ENCODE measurements at regions not wholly inside any gene's neighbourhood (a gene's known extent, or its start where the extent isn't known, plus 50 kb on each side); places are given as distances from the start of the nearest gene placed in this dataset.
"Not testable (repeated sequence)": the region's sequence is repeated elsewhere in the genome, so short reads cannot be mapped to it uniquely, and the experiment has no call there.

DNA sequence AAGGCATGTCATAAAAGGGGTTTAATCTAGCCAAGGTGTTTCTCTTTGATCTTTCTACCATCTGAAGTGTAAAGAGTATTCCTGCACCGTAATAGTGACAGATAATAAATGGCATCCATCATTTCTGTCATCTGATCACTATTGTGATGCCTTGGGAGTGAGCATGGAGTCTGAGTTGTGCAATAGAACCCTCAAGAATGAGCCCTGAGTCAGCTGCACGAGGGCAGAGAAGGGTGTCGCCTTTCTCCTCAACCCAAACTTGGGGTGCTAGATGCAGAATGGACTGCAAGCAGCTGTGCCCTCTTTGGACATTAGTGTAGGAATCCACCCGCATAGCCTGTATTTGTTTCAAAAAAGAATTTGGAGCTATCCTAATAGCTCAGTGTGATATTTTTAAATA, 115.2 kb downstream of the ZNF37A start:
- DNase-seq = no peak

DNA sequence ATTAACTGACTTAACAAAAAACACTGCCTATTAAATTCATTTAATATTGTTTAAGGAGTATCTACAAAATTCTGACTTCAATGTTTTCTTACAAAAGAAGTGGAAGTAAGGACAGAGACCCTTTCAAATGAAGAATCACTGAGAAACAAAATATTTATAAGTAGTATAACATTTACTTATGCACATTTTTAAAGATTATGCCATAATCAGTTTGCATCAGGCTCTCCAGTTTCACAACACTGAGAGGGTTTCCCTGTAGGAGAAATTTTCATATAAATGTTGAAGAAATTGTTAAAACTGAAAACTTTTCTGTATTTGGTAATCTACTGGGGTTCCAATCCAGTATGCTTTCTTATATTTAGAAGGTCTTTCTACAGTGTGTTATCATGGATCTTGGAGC, 115.6 kb downstream of the ZNF37A start:
- not testable (repeated sequence) for DNase-seq

DNA sequence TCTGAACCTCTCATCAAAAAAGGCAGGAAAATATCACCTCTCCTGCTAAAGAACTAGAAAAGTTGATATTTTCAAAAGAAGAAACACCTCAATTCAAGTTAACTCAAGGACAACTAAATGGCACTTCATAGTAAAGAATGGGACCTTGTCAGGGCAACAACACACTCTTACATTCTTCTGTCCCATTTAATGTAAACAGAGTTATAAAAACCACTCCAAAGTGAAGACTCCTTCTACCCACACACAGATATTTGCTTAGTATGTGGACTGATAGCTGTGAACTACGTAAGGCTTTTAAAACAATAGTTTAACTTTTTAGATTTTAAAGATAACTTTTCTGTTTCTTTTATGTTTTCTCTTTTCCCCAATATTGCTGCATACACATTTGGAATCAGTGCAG, 118.3 kb downstream of the ZNF37A start:
- no peak for DNase-seq

DNA sequence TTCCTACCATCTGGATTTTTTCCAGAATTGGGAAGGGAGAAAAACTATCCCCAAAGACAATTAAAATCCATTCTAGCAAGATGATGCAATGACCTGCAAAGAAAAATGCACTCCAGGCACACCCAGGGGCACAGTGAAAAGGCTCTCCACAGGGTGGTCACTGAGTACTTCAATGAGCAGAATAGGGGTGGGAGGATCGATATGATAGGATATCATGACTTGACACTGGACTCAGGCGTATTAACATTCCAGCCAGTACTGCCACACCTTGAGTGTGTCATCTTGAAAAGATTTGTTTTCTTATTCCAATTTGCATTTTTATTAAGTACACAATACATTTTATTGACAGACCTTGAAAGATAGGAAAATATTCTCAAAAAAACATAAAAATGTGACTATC, 132.2 kb downstream of the ZNF37A start:
- no peak for DNase-seq

DNA sequence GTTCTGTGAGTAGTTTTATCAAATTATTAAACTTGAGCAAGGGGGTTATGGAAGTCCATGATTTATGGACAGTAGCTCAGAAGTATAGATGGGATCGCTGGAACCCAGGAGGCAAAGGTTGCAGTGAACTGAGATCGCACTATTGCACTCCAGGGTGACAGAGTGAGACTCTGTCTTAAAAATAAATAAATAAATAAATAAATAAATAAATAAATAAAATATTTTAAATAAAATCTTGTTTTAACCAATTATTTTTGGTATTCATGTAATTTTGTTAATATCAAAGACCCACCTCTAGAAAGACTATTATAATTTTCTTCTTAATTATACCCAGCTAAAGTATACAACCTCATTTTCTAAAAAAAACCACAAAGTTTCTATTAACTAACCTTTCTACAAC, 134.3 kb downstream of the ZNF37A start:
- no peak for DNase-seq

DNA sequence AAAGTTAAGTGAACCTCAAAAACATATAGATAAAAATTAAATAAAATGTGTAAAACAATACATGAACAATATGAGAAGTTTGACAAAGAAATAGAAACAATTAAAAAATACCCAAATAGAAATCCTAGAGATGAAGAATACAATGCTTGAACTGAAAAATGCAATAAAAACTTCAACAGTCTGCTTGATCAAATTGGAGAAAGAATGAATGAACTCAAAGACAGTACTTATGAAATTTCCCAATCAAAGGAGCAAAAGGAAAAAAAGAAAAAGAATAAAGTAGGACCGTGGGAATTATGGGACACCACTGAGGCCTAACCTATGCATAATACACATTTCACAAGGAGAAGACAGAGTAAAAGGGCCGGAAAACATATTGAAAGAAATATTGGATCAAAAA, 144.3 kb downstream of the ZNF37A start:
- DNase-seq = not testable (repeated sequence)

DNA sequence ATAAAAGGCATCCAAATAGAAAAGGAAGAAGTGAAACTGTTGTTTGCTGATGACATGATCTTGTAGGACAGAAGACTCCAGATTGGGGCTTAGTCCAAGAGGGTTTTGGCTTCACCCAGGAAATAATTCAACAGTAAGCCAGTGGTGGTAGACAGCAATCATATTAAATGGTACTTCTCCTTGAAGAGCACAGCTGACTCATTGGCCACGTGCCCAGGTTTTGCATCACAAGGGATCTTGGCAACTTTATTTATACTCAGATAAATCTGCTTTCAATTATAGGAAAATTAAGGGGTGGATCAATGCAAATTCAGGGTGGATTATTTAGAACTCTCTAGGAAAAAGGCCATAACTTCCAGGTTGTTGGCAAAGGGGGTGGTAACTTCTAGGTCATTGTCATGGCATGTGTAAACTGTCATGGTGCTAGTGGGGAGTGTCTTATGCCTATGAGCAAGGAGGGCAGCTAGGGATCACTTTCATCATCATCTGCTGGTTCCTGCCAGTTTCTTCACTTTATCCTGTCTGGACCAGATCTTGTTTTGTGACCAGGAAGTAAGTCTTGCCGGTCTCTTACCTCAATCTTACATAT, 148.0 kb downstream of the ZNF37A start:
- peak; percentile 0 for DNase-seq

DNA sequence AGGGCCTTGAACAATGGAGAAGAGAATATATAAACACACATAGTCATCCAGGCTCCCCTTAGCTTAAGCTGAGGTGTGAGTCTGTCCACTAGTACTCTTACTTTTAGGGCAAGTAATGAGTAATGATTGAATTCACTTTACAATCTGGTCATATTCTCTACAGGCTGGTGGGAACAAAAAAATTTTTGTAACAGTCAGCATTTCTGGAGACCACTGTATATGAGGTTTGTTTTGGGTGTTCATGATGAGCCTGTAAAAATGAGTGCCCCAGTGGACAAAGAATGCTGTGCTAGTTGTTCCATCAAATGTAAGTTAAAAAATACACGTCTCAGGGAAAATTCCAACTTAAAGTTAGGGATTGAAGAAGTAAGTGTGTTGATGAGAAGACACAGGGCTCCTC, 154.0 kb downstream of the ZNF37A start:
- DNase-seq = not testable (repeated sequence)

DNA sequence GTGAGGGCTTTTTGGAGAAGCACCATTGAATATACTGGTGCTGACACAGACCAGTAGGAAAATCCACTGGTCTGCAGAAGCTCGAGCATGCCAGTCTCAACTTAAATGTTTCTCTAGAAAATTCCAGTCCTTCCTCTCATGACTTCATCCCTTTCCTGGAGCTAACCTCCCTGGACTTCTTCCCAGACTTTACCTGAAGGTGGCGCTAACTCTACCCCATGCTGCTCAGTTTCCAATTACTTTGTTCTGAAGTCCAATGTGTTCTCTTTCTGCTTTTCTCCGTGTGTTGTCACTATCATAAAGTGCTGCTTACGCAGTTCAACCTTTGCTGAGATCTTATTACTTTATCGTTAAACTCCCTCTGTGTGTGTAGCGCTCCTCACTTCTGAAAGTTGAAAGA, 158.4 kb downstream of the ZNF37A start:
- DNase-seq = not testable (repeated sequence)

DNA sequence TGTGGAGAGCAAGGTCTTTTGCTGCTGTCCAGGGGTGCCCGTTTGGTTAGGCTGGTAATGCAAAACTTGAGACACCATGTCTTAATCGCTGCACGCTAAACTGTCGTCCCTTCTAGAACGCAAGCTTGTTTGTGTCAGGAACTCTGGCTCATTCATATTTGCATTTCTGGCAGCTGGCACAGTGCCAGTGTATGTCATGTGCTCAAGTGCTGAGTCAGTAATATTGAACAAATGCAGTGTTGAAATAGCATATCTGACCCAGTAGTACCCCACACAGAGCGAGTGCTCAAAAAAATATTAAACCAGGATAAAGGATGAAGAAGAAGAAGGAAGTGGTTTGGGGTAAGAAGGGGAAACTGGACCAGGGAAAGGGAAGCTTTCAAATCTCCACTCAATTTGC, 173.4 kb downstream of the ZNF37A start:
- DNase-seq = not testable (repeated sequence)

DNA sequence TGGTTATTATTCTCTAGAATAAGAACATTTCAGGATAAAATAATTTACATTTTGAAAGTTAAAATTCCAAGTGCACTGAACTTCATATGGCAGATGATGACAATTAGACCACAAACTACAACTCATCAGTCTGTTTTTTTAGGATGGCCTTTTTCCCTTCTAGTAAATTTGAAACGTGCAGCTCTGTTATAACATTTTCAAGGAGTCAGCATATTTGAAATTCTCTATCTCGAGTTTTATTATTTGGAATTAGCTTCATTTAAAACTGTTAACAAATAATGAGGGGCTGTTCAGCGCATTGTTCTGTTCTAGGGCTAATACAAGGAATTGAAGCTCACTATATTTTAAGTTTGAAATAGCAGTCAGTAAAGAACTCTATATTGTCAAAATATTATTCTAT, 176.9 kb downstream of the ZNF37A start:
- not testable (repeated sequence) for DNase-seq

DNA sequence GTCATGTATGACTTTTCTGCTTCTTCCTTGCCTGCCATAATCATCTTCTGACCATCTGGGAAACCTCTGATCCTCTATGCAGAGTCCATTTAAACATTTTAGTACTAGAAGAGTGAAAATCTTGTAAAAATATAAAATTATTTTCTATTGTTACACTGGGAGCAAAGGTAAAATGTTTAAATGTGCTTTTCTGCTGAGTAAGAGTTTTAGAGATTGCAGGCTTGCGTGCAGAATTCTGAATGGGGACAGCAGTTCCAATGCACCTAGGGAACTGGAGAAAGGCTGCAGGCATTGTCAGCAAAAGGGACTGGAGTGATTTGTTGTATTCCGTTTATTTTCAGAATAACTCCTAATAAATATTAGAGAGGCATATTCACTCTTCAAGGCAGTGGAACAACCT, 180.7 kb downstream of the ZNF37A start:
- DNase-seq = not testable (repeated sequence)

DNA sequence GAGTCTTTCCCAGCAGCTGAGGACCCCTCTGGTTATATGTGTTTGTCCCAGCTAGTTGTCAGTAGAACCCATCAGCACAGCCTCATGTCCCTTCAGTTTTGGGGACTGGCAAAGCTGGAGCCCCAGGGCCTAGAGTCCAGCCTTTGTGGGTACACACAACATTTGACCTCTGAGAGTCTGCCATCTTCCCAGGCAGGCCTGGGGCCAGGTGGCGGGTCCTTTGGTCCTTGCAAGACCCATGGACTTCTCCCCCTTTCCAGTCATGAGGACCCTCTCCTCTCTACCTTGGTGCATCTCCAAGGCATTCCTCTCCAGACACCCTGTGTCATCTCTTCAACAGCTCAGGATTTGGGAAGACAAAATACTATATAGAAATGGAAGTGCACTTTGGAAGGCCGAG, 198.4 kb downstream of the ZNF37A start:
- DNase-seq = not testable (repeated sequence)

DNA sequence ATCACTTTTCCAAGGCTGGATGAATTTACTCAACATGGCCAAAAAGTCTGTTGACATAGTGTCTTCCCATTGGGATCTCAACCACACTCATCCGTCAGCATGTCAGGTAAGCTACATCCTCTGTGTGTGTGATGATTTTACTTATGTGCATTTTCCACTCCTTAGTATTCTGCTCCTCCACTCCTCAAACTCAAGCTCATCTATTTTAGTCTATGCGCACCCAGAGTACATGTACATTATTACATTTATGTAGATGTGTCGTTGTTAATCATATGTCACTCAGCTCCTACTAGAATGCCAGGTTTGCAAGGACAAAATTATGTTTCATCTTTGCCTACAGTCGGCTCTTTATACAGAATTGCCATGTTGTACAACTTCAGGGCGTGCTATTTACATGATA, 216.0 kb downstream of the ZNF37A start:
- not testable (repeated sequence) for DNase-seq

DNA sequence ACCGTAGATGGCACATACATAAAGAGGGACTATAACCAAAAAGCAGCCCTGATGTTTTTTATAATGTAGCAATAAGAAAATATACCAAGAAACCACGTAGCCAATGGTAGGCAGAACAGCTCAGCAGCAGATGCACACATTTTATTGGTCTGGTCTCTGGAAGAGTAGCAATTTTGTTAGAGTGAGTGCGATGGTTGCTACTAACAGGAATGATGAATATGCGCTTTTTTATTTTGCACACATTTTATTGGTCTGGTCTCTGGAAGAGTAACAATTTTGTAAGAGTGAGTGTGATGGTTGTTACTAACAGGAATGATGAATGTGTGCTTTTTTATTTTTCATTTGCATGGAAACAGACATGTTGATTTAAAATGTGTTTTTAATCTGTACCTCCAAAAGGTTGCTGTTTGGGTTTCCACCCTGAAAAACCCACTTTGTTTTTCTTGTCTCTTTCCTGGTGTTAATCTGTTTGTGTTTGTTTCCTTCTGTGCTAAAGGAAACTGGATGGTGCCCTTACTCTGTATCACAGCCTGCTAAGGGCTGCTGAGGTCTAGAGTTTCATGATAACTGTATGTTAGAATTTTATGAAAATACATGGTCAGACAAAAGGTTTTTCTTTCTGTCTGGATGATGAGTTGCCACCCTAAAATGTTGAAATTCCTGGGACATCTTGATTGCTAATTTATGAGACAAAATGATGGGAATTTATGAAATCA, 221.1 kb downstream of the ZNF37A start:
- not testable (repeated sequence) for DNase-seq

DNA sequence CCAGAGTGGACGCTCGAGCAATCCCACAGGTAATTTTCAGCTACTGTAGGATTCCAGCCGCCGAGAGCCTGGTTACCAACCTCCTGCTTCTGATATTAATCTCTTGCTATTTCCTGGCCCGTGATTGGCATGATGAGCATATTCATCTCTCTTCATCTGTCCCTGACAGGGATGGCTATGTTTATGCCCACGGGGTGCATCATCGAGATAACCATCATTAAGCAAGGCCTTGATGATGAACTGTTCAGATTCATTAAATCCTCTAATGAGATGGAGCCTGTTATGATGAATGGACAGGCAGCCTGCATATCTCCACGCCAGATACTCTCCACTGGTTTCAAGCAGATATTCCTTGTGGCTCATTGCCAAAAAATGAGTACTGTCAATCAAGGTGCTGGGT, 227.3 kb downstream of the ZNF37A start:
- DNase-seq = not testable (repeated sequence)

DNA sequence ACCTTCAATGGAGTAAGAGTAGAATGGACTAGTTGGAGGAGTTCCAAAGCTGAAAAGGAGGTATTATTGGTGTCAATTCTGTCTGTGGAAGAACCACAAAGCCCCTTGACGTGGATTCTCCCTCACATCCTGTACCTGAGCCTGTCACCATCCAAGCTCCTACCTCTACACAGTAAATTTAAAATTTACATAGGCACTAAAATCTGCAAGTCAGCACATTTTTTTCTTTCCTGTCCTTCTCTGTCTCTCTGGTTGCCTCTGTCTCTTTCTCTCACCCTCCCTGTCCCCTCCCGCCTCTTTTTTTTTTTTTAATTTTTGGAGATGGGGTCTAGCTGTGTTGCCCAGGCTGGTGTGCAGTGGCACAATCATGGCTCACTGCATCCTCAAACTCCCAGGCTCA, 236.2 kb downstream of the ZNF37A start:
- DNase-seq = not testable (repeated sequence)

DNA sequence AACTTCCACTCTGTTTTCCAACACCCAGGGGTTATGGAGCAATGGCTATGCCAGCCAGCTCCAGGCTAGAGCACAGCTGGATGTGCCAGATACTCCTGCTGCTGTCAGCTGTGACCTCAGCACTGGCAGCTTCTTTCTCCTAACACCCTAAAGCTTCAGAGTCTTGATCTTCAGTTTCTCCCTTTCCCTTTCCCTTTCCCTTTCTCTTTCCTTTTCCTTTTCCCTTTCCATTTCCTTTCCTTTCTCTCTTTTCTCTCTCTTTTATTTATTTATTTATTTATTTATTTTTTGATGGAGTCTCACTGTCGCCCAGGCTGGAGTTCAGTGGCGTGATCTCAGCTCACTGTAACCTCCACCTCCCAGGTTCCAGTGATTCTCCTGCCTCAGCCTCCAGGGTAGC, 237.0 kb downstream of the ZNF37A start:
- not testable (repeated sequence) for DNase-seq

DNA sequence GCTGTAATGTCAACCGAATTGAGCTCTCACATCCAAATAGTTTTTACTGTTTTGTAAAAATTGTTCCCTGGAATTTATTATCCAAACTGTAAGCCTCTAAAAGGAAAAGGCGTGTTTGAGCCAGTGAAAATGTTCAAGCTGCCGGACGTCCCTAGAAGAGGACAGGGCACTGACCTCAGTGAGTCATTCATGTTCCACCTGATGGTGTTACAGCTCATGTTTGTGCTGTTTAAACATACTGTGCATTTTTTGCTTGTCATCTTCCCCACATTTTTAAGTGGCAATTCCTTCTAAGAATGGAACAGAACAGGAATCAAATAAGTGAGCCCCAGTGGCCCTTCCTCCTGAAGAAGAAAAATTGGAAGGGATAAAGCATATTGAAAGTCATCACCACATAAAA, 239.6 kb downstream of the ZNF37A start:
- DNase-seq = not testable (repeated sequence)

DNA sequence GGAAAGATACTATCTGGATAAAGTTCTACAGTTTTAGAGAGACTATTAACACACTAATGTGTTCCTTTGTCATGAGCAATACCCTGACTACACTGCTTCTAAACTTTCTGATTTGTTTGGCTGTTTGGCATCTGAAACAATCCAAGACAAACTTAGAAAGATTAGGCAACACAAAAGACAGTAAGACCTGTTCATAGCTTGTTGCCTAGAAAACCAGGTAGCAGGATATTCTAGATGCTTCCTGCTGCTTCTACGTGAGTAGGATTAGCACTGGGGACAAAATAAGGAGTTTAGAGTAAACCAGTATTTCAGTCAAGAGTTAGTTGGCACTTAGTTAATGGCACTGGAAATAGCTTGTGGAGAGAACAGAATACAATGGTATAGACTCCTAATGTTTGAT, 256.5 kb downstream of the ZNF37A start:
- not testable (repeated sequence) for DNase-seq

DNA sequence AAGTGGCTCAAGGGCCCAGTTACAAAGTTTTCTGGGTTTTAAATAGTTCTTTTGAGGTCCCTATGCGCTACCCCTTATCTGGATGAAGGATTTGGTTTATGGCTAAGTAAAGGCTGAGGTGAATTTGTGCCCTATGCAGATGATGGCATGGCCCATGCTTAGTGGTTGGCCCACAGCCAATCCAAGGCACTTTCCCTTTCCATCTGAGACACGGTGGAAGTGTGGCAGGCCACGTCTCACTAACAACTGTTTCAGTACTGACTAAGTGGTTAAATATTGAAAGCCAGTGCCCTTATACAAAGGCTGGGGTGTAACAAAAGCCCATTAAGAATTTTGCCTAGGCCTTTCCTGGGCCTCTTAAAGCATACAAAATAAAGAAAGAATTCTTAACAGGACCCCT, 260.3 kb downstream of the ZNF37A start:
- DNase-seq = not testable (repeated sequence)

DNA sequence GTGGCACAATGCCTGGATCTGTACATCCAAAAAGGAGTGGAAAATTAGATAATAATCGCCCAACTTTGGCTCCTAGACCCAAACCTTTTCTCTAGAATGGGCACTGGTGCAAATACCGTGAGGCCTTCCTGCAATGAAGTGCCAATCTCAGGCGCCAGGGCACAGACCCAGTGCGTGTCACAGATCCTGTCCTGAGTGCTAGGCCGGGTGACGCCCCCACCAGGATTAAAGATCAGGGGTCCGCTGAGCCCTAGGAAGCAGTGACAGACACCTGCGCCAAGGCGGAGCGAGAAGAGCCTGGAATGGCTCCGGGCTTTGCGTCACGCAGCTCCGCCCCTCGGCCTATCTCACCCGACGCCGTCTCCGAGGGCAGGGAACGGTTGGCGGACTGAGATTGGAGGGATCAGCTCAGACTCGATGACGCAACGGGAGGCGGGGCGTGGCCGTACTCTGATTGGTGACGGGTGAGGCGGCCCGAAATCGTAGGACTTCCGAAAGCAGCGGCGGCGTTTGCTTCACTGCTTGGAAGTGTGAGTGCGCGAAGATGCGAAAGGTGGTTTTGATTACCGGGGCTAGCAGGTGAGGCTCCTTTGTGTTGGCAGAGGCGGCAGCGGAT, 261.9 kb downstream of the ZNF37A start:
- DNase-seq = peak; percentile 55

DNA sequence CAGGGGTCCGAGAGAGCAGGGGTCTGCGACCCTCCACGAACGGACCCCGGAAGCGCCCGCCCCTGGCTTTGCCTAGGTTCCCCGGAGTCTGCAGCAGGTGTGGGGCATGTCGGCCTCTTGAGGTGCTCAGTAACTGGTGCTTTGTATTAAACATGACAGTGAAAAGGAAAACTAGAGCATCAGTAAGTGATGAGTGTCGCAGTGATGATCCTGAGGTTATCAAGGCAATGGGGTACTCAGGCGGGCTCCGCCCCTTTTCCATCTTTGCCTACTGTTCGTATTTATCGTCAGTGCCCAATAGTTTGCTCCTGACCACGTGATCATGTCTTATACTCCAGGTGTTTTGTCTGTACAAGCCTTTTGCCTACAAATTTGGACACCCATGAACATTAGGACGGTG, 262.4 kb downstream of the ZNF37A start:
- DNase-seq = not testable (repeated sequence)

DNA sequence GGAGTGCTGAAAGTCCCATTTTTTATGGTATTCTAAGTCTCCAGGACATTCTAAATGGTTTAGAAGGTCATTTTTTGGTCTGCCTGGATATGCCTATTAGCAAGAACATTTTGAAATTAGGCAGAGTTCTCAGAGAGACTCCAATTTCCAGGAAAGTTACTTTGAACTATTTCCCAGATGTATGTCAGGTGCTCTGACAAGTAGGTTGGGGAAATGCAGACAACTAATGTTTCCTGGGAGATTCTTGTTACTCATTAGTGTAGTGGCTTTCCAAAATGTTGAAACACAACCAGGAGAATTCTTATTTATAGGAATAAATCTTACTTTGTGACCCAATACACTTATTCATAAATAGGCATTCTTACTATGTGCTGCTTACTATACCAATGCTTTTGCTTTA, 268.4 kb downstream of the ZNF37A start:
- DNase-seq = not testable (repeated sequence)
